Mucosa of descending colon (tissue), 3 donors: ENCODE measurements at regions not wholly inside any gene's neighbourhood (a gene's known extent, or its start where the extent isn't known, plus 50 kb on each side); places are given as distances from the start of the nearest gene placed in this dataset.
"Not testable (repeated sequence)": the region's sequence is repeated elsewhere in the genome, so short reads cannot be mapped to it uniquely, and the experiment has no call there.

Source experiments
- ATAC-seq: fragments of 200-7000 bp; cut with Tn5 transposase; one replicate; pipeline ENCODE4 v1.9.1; 2020; ENCODE audit warnings: mild to moderate bottlenecking, moderate library complexity
- DNase-seq, 3 donors: peaks; one replicate each; pipeline ENCODE4 v3.0.0-alpha.2; 2020
- H3K36me3 ChIP-seq: fragments of 200-600 bp; one replicate; pipeline ENCODE4 v1.8.0; 2021; ENCODE audit warnings: low read depth, mild to moderate bottlenecking
- H3K4me1 ChIP-seq: fragments of 200-600 bp; one replicate; pipeline ENCODE4 v1.8.0; 2021; ENCODE audit warnings: low read depth, mild to moderate bottlenecking
- H3K4me3 ChIP-seq: fragments of 200-600 bp; one replicate; pipeline ENCODE4 v1.8.0; 2021; ENCODE audit warnings: mild to moderate bottlenecking
- H3K9me3 ChIP-seq: fragments of 200-600 bp; one replicate; pipeline ENCODE4 v1.8.0; 2021; ENCODE audit warnings: mild to moderate bottlenecking
- intact Hi-C, 2 donors: fragments of 100-400 bp; cut with DNase I in 1 of 2; cut with micrococcal nuclease in 1 of 2; formaldehyde crosslinking; loops; one replicate each; pipeline versions ENCODE4 v1.11.0 to v1.11.1; 2022; cut with DNase I, micrococcal nuclease
- TF ChIP-seq, protein P1 (sequence below): fragments of 200-600 bp; IDR thresholded peaks from one replicate; pipeline ENCODE4 v1.8.0; 2022; ENCODE audit warnings: antibody characterized with exemption, mild to moderate bottlenecking
- donor health status: DM: no; HTN: no; CAD: no; lungs with moderate emphysema.
- donor health status: DM: no; HTN: no; CAD: no.
- donor health status: DM: no; HTN: yes; CAD: no.

DNA sequence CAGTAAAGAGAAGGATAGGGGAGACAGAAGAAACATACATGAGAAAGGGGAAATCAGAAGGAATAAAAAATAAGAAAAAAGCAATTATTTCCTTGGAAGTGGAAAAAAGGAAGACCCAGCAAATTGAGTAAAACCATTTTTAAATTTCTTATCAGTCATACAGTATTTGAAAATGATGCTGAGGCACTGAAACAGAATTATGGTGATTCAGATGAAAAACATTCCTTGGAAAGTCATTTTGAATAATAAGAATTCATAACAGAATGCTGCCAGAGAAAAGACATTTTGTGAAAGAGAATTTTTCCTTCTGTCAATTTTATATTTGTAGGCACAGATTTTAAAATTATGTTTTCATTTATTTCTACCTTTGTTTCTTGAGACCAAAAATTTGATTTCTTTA lies 895.5 kb upstream of the EPHA5 start:
- H3K4me3 ChIP-seq: no peak overlapping the region
- DNase-seq (no peak), ATAC-seq (no peak)
- TF ChIP-seq, protein P1, sequence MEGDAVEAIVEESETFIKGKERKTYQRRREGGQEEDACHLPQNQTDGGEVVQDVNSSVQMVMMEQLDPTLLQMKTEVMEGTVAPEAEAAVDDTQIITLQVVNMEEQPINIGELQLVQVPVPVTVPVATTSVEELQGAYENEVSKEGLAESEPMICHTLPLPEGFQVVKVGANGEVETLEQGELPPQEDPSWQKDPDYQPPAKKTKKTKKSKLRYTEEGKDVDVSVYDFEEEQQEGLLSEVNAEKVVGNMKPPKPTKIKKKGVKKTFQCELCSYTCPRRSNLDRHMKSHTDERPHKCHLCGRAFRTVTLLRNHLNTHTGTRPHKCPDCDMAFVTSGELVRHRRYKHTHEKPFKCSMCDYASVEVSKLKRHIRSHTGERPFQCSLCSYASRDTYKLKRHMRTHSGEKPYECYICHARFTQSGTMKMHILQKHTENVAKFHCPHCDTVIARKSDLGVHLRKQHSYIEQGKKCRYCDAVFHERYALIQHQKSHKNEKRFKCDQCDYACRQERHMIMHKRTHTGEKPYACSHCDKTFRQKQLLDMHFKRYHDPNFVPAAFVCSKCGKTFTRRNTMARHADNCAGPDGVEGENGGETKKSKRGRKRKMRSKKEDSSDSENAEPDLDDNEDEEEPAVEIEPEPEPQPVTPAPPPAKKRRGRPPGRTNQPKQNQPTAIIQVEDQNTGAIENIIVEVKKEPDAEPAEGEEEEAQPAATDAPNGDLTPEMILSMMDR: no peak
- H3K36me3 ChIP-seq: no peaks in the 10 kb centered on the region
- H3K4me1 ChIP-seq: no peaks in the 10 kb centered on the region
- H3K9me3 ChIP-seq: no peaks in the 10 kb centered on the region
- intact Hi-C loops: no loop called here

GRCh38 chr4:66564901-66565651 lies 894.8 kb upstream of the EPHA5 start:
- Histone ChIP-seq H3K4me3 (no peak overlapping the region), H3K9me3 (no peaks in the 10 kb centered on the region), H3K36me3 (no peaks in the 10 kb centered on the region), H3K4me1 (no peaks in the 10 kb centered on the region)
- DNase-seq (no peak), ATAC-seq (no peak)
- TF ChIP-seq, protein P1: no peak
- intact Hi-C loops: no loop called here

GRCh38 chr4:66562276-66562806 lies 892.1 kb upstream of the EPHA5 start:
- TF ChIP-seq, protein P1: no peak
- no peak overlapping the region for H3K4me3 ChIP-seq
- intact Hi-C loops: no loop called here
- DNase-seq (no peak), ATAC-seq (no peak)
- H3K4me1 ChIP-seq: no peaks in the 10 kb centered on the region
- H3K36me3 ChIP-seq: no peaks in the 10 kb centered on the region
- H3K9me3 ChIP-seq: no peaks in the 10 kb centered on the region

DNA sequence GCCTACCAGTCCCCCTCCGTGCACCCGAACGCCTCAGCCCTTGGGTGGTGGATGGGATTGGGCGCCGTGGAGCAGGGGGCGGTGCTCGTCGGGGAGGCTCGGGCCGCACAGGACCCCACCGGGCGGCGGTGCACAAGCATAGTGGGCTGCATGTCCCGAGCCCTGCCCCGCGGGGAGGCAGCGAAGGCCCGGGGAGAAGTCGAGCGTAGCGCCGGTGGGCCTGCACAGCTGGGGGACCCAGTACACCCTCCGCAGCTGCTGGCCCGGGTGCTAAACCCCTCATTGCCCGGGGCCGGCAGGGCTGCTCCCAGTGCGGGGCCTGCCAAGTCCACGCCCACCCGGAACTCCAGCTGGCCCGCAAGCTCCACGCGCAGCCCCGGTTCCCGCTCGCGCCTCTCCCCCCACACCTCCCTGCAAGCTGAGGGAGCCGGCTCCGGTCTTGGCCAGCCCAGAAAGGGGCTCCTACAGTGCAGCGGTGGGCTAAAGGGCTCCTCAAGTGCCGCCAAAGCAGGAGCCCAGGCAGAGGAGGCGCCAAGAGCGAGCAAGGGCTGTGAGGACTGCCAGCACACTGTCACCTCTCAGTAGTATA lies 891.3 kb upstream of the EPHA5 start:
- ATAC-seq, H3K9me3 ChIP-seq, H3K4me1 ChIP-seq, intact Hi-C loops, H3K4me3 ChIP-seq, H3K36me3 ChIP-seq: not testable (repeated sequence)
- DNase-seq: peak in 1 of 3 donors; percentile 45

GRCh38 chr4:66558651-66559050 lies 888.4 kb upstream of the EPHA5 start:
- no peaks in the 10 kb centered on the region for H3K9me3 ChIP-seq
- no peaks in the 10 kb centered on the region for H3K4me1 ChIP-seq
- intact Hi-C loops: no loop called here
- H3K4me3 ChIP-seq: no peak overlapping the region
- TF ChIP-seq, protein P1: no peak
- no peaks in the 10 kb centered on the region for H3K36me3 ChIP-seq
- ATAC-seq (no peak), DNase-seq (no peak)

- H3K9me3 ChIP-seq: no peaks in the 10 kb centered on the region
- DNase-seq: no peak
- intact Hi-C loops: no loop called here
These were observed 886.5 kb upstream of the EPHA5 start for GRCh38 chr4:66556651-66557278.

More at GRCh38 chr4:66556651-66557278, 886.5 kb upstream of the EPHA5 start:
- H3K4me1 ChIP-seq: no peaks in the 10 kb centered on the region
- H3K4me3 ChIP-seq: no peak overlapping the region
- no peak for ATAC-seq
- no peaks in the 10 kb centered on the region for H3K36me3 ChIP-seq
- TF ChIP-seq, protein P1: no peak
